GM10248 (cell line): ENCODE measurements at regions not wholly inside any gene's neighbourhood (a gene's known extent, or its start where the extent isn't known, plus 50 kb on each side); places are given as distances from the start of the nearest gene placed in this dataset.
A peak's percentile ranks its signal among the peaks of the same experiment; 100 is the strongest.

Experiments
- CTCF ChIA-PET: fragments of 300-600 bp; sonication (Branson Sonifier 250); formaldehyde crosslinking; extraction: SDS; loops from one replicate; lab custom pipeline; 2021; ENCODE audit warnings: antibody characterized with exemption; lab: Yijun Ruan, JAX
- POLR2A ChIA-PET: fragments of 350-650 bp; sonication (Branson Sonifier 250); formaldehyde crosslinking; extraction: SDS; loops from one replicate; lab custom pipeline; 2020; ENCODE audit warnings: antibody characterized with exemption; lab: Yijun Ruan, JAX
- DNase-seq: peaks from one replicate; pipeline ENCODE4 v3.0.0; 2012; ENCODE audit errors: extremely low spot score
- CTCF ChIP-seq: IDR thresholded peaks from 2 replicates; pipeline ENCODE4 v1.5.1; 2012; ENCODE audit warnings: mild to moderate bottlenecking, low read depth; ENCODE audit errors: extremely low read depth, missing control alignments, control extremely low read depth

GRCh38 chr2:160917850-160918249 is 242.4 kb upstream of the TANK start:
- ChIA-PET CTCF (interaction anchor here (0.7 to 2.4 kb wide), 4 partner anchors 7 to 808 kb away, joined by 3 to 17 read pairs (median 4); no protein-coding TSS in a partner anchor), POLR2A (no interaction called here)
- no peak for TF ChIP-seq CTCF
- no peak for DNase-seq

GRCh38 chr2:160918258-160918657 is 242.0 kb upstream of the TANK start:
- ChIA-PET POLR2A (no interaction called here), CTCF (interaction anchor here (0.7 to 2.4 kb wide), 4 partner anchors 8 to 809 kb away, joined by 3 to 17 read pairs (median 4); no protein-coding TSS in a partner anchor)
- no peak for TF ChIP-seq CTCF
- DNase-seq, result no peak

GRCh38 chr2:160918906-160919503 is 241.2 kb upstream of the TANK start:
- ChIA-PET POLR2A (no interaction called here), CTCF (interaction anchor here (0.5 to 2.4 kb wide), 4 partner anchors 9 to 594 kb away, joined by 3 to 17 read pairs (median 4); no protein-coding TSS in a partner anchor)
- peak; percentile 57 for TF ChIP-seq CTCF
- DNase-seq, result peak; percentile 33

- no peak for DNase-seq
- CTCF ChIA-PET, result no interaction called here
- POLR2A ChIA-PET, result no interaction called here
- no peak for TF ChIP-seq CTCF
These were observed 240.2 kb upstream of the TANK start for GRCh38 chr2:160920061-160920460.

- CTCF ChIA-PET, result interaction anchor here (1.5 kb wide), 1 partner anchor 70 kb away, joined by 3 read pairs; no protein-coding TSS in a partner anchor
- DNase-seq, result no peak
- POLR2A ChIA-PET, result no interaction called here
- no peak for TF ChIP-seq CTCF
These were observed 239.4 kb upstream of the TANK start for GRCh38 chr2:160920791-160921303.

- ChIA-PET CTCF (interaction anchor here (1.4 to 1.5 kb wide), 2 partner anchors 9 to 69 kb away, joined by 3 read pairs; no protein-coding TSS in a partner anchor), POLR2A (no interaction called here)
- DNase-seq, result no peak
- no peak for TF ChIP-seq CTCF
These were observed 238.8 kb upstream of the TANK start for GRCh38 chr2:160921386-160921964.
